Panc1 (cell line): ENCODE measurements at regions not wholly inside any gene's neighbourhood (a gene's known extent, or its start where the extent isn't known, plus 50 kb on each side); places are given as distances from the start of the nearest gene placed in this dataset.

Source experiments
- ATAC-seq: fragments of 200-7000 bp; cut with Tn5 transposase; 2 replicates; pipeline ENCODE4 v1.9.1; 2020; ENCODE audit warnings: mild to moderate bottlenecking, moderate library complexity
- BruUV-seq: library from RNA; stranded (reverse); fragments of 400-500 nt; replicated peaks from 2 replicates; lab custom pipeline; 2021; lab: Mats Ljungman, UMichigan
- CTCF ChIA-PET: fragments of 300-600 bp; sonication (Branson Sonifier 250); formaldehyde crosslinking; loops from one replicate; lab custom pipeline; 2022; ENCODE audit warnings: antibody characterized with exemption; lab: Charles Lee
- POLR2A ChIA-PET: fragments of 300-600 bp; sonication (Branson Sonifier 250); formaldehyde crosslinking; loops from one replicate; lab custom pipeline; 2022; ENCODE audit warnings: antibody characterized with exemption; lab: Charles Lee
- DNase-seq: peaks from one replicate; pipeline ENCODE4 v3.0.0-alpha.2; 2010; ENCODE audit warnings: low read depth, low spot score
- H3K27ac ChIP-seq: 2 replicates; pipeline ENCODE4 v1.5.1; 2011; ENCODE audit warnings: mild to moderate bottlenecking, low read length, inconsistent platforms
- H3K27me3 ChIP-seq: fragments of 200-500 bp; sonication (Bioruptor generic); 2 replicates; pipeline ENCODE4 v1.6.0; 2014; ENCODE audit warnings: low read length, inconsistent platforms; ENCODE audit not compliant: control insufficient read depth, insufficient read depth
- H3K36me3 ChIP-seq: fragments of 200-500 bp; sonication (Bioruptor generic); 2 replicates; pipeline ENCODE4 v1.5.1; 2014; ENCODE audit warnings: inconsistent platforms, mild to moderate bottlenecking, low read length, moderate library complexity; ENCODE audit not compliant: control insufficient read depth, insufficient read depth
- H3K4me1 ChIP-seq: 2 replicates; pipeline ENCODE4 v1.5.1; 2011; ENCODE audit warnings: inconsistent platforms, mild to moderate bottlenecking, low read length, moderate library complexity; ENCODE audit not compliant: control insufficient read depth, insufficient read depth
- H3K4me3 ChIP-seq, 2 experiments: 2 replicates each; pipeline ENCODE4 v1.5.1; 2011 to 2012; ENCODE audit warnings: low read depth in 2 of 2, low read length in 2 of 2, mild to moderate bottlenecking in 2 of 2, inconsistent platforms in 1 of 2, moderate library complexity in 1 of 2
- H3K9me3 ChIP-seq: fragments of 200-500 bp; sonication (Bioruptor generic); 2 replicates; pipeline ENCODE4 v1.5.1; 2014; ENCODE audit warnings: low read depth, mild to moderate bottlenecking, inconsistent platforms, low read length, moderate library complexity; ENCODE audit not compliant: control insufficient read depth, insufficient read depth
- POLR2AphosphoS5 ChIP-seq: IDR thresholded peaks from 2 replicates; pipeline ENCODE4 v1.6.1; 2012; ENCODE audit warnings: mild to moderate bottlenecking, low read depth, low read length, moderate library complexity
- SIN3A ChIP-seq: IDR thresholded peaks from 2 replicates; pipeline ENCODE4 v1.6.1; 2012; ENCODE audit warnings: low read depth, mild to moderate bottlenecking, low read length, moderate library complexity, borderline replicate concordance; ENCODE audit not compliant: insufficient read depth
- TCF7L2 ChIP-seq: IDR thresholded peaks from 2 replicates; pipeline ENCODE4 v1.6.1; 2011; ENCODE audit warnings: mild to moderate bottlenecking, low read depth, low read length, inconsistent platforms
- in situ Hi-C: cut with HindIII; loops from 2 replicates; pipeline ENCODE4 v1.10.0; 2016; ENCODE audit warnings: low sequenced_read_pairs, low pct_unique_long_range_greater_than_20kb
- intact Hi-C: fragments of 100-400 bp; cut with micrococcal nuclease; formaldehyde crosslinking; loops from one replicate; pipeline ENCODE4 v1.10.0; 2022; ENCODE audit not compliant: unreplicated experiment
- TF ChIP-seq, protein P1 (sequence below), 2 experiments: IDR thresholded peaks; 2 replicates each; pipeline ENCODE4 v1.6.1; 2011 to 2012; ENCODE audit warnings: low read depth in 2 of 2, control low read depth in 1 of 2, low read length in 1 of 2, mild to moderate bottlenecking in 1 of 2, moderate library complexity in 1 of 2; ENCODE audit not compliant: insufficient read depth in 1 of 2
- TF ChIP-seq, protein P2 (sequence below): fragments of 450-650 bp; IDR thresholded peaks from 2 replicates; pipeline ENCODE4 v1.5.1; 2017; ENCODE audit warnings: mild to moderate bottlenecking

DNA sequence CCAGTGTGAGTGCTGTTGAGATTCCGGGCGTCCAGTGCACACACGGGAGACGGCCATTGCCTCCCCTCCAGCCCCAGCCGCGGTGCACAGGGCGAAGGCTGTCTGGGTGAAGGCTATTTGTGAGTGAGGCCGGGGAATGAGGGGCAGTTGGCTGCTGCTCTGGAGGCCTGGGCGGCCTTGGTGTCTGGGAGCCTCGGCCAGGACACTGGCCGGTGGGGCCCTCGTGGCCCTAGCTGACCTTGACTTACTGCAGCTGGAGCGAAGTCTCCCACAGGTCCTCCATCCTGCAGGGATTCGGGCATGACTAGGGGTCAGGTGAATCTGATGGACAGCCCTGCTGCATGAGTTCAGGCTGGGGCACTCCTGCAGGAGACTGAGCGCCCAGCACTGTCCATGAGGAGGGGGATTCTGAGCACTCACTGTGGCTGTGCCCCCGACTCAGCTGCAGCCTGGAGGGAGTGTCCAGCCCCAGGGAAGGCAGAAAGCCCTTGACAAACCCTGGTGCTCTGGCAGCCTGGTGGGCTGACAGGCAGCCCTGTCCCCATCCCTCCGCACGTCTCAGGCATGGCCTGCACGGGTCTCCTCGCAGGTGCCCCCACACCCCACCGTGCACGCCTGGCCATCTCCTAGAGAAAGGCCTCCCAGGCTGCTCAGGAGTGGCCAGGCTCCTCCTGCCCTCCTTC lies 52.7 kb upstream of the FAM20C start:
- no peaks in the 10 kb centered on the region for H3K4me1 ChIP-seq
- ChIA-PET CTCF (no interaction called here), POLR2A (no interaction called here)
- no peak overlapping the region for H3K27ac ChIP-seq
- intact Hi-C loops (no loop called here), in situ Hi-C loops (no loop called here)
- 0 out of 2 replicates have a peak, but pooled peaks cover 2% of the 10 kb centered on the region for H3K27me3 ChIP-seq
- ATAC-seq (no peak), DNase-seq (no peak)
- no peak overlapping the region for H3K4me3 ChIP-seq
- TF ChIP-seq SIN3A (no peak), TCF7L2 (no peak), POLR2AphosphoS5 (no peak)
- TF ChIP-seq, protein P1, sequence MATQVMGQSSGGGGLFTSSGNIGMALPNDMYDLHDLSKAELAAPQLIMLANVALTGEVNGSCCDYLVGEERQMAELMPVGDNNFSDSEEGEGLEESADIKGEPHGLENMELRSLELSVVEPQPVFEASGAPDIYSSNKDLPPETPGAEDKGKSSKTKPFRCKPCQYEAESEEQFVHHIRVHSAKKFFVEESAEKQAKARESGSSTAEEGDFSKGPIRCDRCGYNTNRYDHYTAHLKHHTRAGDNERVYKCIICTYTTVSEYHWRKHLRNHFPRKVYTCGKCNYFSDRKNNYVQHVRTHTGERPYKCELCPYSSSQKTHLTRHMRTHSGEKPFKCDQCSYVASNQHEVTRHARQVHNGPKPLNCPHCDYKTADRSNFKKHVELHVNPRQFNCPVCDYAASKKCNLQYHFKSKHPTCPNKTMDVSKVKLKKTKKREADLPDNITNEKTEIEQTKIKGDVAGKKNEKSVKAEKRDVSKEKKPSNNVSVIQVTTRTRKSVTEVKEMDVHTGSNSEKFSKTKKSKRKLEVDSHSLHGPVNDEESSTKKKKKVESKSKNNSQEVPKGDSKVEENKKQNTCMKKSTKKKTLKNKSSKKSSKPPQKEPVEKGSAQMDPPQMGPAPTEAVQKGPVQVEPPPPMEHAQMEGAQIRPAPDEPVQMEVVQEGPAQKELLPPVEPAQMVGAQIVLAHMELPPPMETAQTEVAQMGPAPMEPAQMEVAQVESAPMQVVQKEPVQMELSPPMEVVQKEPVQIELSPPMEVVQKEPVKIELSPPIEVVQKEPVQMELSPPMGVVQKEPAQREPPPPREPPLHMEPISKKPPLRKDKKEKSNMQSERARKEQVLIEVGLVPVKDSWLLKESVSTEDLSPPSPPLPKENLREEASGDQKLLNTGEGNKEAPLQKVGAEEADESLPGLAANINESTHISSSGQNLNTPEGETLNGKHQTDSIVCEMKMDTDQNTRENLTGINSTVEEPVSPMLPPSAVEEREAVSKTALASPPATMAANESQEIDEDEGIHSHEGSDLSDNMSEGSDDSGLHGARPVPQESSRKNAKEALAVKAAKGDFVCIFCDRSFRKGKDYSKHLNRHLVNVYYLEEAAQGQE (IDR thresholded peaks at IDR 0.05; ENCODE audit: insufficient read depth in 1 of 2, low read depth in 2 of 2, low read length in 1 of 2), result no peak
- TF ChIP-seq, protein P2, sequence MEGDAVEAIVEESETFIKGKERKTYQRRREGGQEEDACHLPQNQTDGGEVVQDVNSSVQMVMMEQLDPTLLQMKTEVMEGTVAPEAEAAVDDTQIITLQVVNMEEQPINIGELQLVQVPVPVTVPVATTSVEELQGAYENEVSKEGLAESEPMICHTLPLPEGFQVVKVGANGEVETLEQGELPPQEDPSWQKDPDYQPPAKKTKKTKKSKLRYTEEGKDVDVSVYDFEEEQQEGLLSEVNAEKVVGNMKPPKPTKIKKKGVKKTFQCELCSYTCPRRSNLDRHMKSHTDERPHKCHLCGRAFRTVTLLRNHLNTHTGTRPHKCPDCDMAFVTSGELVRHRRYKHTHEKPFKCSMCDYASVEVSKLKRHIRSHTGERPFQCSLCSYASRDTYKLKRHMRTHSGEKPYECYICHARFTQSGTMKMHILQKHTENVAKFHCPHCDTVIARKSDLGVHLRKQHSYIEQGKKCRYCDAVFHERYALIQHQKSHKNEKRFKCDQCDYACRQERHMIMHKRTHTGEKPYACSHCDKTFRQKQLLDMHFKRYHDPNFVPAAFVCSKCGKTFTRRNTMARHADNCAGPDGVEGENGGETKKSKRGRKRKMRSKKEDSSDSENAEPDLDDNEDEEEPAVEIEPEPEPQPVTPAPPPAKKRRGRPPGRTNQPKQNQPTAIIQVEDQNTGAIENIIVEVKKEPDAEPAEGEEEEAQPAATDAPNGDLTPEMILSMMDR, result no peak
- H3K36me3 ChIP-seq, result no peaks in the 10 kb centered on the region
- BruUV-seq, result no TSS peak
- H3K9me3 ChIP-seq, result no peaks in the 10 kb centered on the region

DNA sequence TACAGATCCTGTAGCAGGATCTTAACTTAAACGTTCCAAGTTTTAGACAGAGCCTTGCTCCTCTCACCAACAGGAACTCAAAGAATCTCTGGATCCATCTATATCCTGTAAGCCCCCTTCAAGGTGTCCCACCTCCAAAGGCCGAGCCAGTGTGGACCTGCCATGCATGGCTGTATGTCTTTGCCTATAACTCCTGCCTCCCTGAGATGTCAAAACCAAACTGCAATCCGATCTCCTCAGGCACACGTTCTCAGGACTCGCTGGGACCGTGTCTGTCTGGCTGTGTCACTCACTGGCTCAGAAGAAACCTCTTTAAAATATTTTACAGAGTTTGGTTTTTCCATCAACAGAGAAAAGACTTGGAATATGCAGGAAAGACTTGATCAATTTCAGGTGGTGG lies 51.4 kb upstream of the FAM20C start:
- H3K36me3 ChIP-seq, result no peaks in the 10 kb centered on the region
- no peaks in the 10 kb centered on the region for H3K4me1 ChIP-seq
- in situ Hi-C loops, result no loop called here
- BruUV-seq, result no TSS peak
- no peak overlapping the region for H3K27ac ChIP-seq
- intact Hi-C loops, result no loop called here
- H3K9me3 ChIP-seq, result no peaks in the 10 kb centered on the region
- TF ChIP-seq SIN3A (no peak), POLR2AphosphoS5 (no peak), TCF7L2 (no peak)
- TF ChIP-seq, protein P2, result no peak
- TF ChIP-seq, protein P1 (IDR thresholded peaks at IDR 0.05; ENCODE audit: insufficient read depth in 1 of 2, low read depth in 2 of 2, low read length in 1 of 2), result no peak
- H3K27me3 ChIP-seq, result 0 out of 2 replicates have a peak, but pooled peaks cover 2% of the 10 kb centered on the region
- H3K4me3 ChIP-seq, result no peak overlapping the region
- ATAC-seq, result no peak
- POLR2A ChIA-PET, result no interaction called here
- CTCF ChIA-PET, result no interaction called here
- no peak for DNase-seq
